Left kidney (tissue), 1 donor: ENCODE measurements at regions not wholly inside any gene's neighbourhood (a gene's known extent, or its start where the extent isn't known, plus 50 kb on each side); places are given as distances from the start of the nearest gene placed in this dataset.
"Not testable (repeated sequence)": the region's sequence is repeated elsewhere in the genome, so short reads cannot be mapped to it uniquely, and the experiment has no call there.

ENCODE experiments used
- DNase-seq: peaks from one replicate; pipeline ENCODE4 v3.0.0-alpha.2; 2013

- DNase-seq, result no peak
Measured at GRCh38 chr7:131665021-131665420, 108.6 kb upstream of the PODXL start.

- no peak for DNase-seq
Measured at GRCh38 chr7:131664570-131664969, 108.1 kb upstream of the PODXL start.

GRCh38 chr7:131662301-131662873 is 106.0 kb upstream of the PODXL start:
- DNase-seq, result not testable (repeated sequence)

- DNase-seq, result no peak
Measured at GRCh38 chr7:131657881-131658280, 101.5 kb upstream of the PODXL start.

GRCh38 chr7:131656980-131657723 is 100.7 kb upstream of the PODXL start:
- DNase-seq, result no peak

- DNase-seq, result no peak
Measured at GRCh38 chr7:131655866-131656265, 99.4 kb upstream of the PODXL start.

- no peak for DNase-seq
Measured at GRCh38 chr7:131655447-131655846, 99.0 kb upstream of the PODXL start.

- DNase-seq, result peak; percentile 53
Measured at GRCh38 chr7:131654668-131655326, 98.4 kb upstream of the PODXL start.

GRCh38 chr7:131654249-131654558 is 97.8 kb upstream of the PODXL start:
- no peak for DNase-seq

- DNase-seq, result no peak
Measured at GRCh38 chr7:131653418-131654248, 97.2 kb upstream of the PODXL start.

GRCh38 chr7:131652934-131653333 is 96.5 kb upstream of the PODXL start:
- DNase-seq, result no peak

- DNase-seq, result no peak
Measured at GRCh38 chr7:131652194-131652593, 95.8 kb upstream of the PODXL start.

GRCh38 chr7:131649879-131650278 is 93.5 kb upstream of the PODXL start:
- DNase-seq, result no peak

GRCh38 chr7:131649003-131649541 is 92.6 kb upstream of the PODXL start:
- no peak for DNase-seq

GRCh38 chr7:131648491-131648890 is 92.1 kb upstream of the PODXL start:
- no peak for DNase-seq

GRCh38 chr7:131646203-131646602 is 89.8 kb upstream of the PODXL start:
- DNase-seq, result no peak

- DNase-seq, result no peak
Measured at GRCh38 chr7:131642429-131642828, 86.0 kb upstream of the PODXL start.

GRCh38 chr7:131640686-131641085 is 84.3 kb upstream of the PODXL start:
- no peak for DNase-seq

GRCh38 chr7:131638641-131639430 is 82.4 kb upstream of the PODXL start:
- no peak for DNase-seq

- no peak for DNase-seq
Measured at GRCh38 chr7:131637859-131638258, 81.4 kb upstream of the PODXL start.

GRCh38 chr7:131636092-131636491 is 79.7 kb upstream of the PODXL start:
- no peak for DNase-seq

GRCh38 chr7:131634197-131634596 is 77.8 kb upstream of the PODXL start:
- not testable (repeated sequence) for DNase-seq
